Upper lobe of left lung (tissue), 4 donors: ENCODE measurements at regions not wholly inside any gene's neighbourhood (a gene's known extent, or its start where the extent isn't known, plus 50 kb on each side); places are given as distances from the start of the nearest gene placed in this dataset.

ENCODE experiments used
- CTCF ChIP-seq, 6 experiments: fragments of 450-650 bp in 4 of 6; fragments of 200-600 bp in 2 of 6; sonication (generic) in 2 of 6; IDR thresholded peaks; one replicate each; pipeline ENCODE4 v1.5.1; 2016 to 2019; ENCODE audit warnings: antibody characterized with exemption in 6 of 6
- POLR2A ChIP-seq, 4 donors: fragments of 450-650 bp; IDR thresholded peaks; one replicate each; pipeline ENCODE4 v1.5.1; 2016 to 2017; ENCODE audit warnings: antibody characterized with exemption in 4 of 4, mild to moderate bottlenecking in 2 of 4
- POLR2AphosphoS5 ChIP-seq, 2 donors: sonication (generic); formaldehyde crosslinking; IDR thresholded peaks; one replicate each; pipeline ENCODE4 v1.5.1; 2017; ENCODE audit warnings: antibody characterized with exemption in 2 of 2

- TF ChIP-seq POLR2A (IDR thresholded peaks at IDR 0.05) (no peak), CTCF (IDR thresholded peaks at IDR 0.05) (no peak), POLR2AphosphoS5 (IDR thresholded peaks at IDR 0.05) (no peak)
These were observed 141.1 kb upstream of the PRSS16 start for GRCh38 chr6:27106382-27106781.
